ENCODE measurements at regions not wholly inside any gene's neighbourhood (a gene's known extent, or its start where the extent isn't known, plus 50 kb on each side); places are given as distances from the start of the nearest gene placed in this dataset.

GRCh38 chr4:130099105-130099504 lies 1003.2 kb downstream of the C4orf33 start:
- Histone ChIP-seq H3K4me3 (no peak overlapping the region), H3K27ac (replicated peaks in 1 of 4) (no peak overlapping the region), H3K27me3 (no peaks in the 10 kb centered on the region), H3K9me3 (no peaks in the 10 kb centered on the region), H3K36me3 (no peaks in the 10 kb centered on the region), H3K4me1 (peaks cover 0 to 17% (median 11%) of the 10 kb centered on the region in 4 donors)
- DNase-seq (ENCODE audit: extremely low spot score): no peak
- TF ChIP-seq EP300 (IDR thresholded peaks at IDR 0.05): no peak
- TF ChIP-seq POLR2AphosphoS5 (IDR thresholded peaks at IDR 0.05): no peak
- TF ChIP-seq POLR2A (IDR thresholded peaks at IDR 0.05; ENCODE audit: low read depth): no peak
- no peak for TF ChIP-seq CTCF (IDR thresholded peaks at IDR 0.05)
- intact Hi-C loops (cut with DNase I): no loop called here
- 20% methylated on average over 1 of the region's 1 CpG for WGBS

DNA sequence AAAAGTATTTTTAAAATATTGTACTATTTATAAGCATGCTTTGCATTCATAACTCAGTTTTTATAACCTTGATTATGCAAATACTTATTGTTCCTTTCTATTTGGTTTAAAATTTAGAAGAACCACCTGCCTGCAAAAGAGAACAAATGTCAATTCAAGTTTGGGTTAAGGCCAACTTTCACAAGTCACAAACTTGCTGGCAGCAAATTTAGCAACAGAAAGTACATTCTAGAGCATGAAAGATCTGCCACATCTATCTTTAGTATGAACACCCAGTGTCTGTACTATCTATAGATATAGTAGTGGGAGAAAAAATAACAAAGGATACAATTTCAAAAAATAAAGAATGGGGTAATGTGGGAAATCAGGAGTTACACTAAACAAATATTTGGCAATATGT lies 1014.2 kb downstream of the C4orf33 start:
- intact Hi-C loops (cut with DNase I): no loop called here
- H3K36me3 ChIP-seq: no peaks in the 10 kb centered on the region

GRCh38 chr4:130110770-130111169 lies 1014.8 kb downstream of the C4orf33 start:
- TF ChIP-seq POLR2AphosphoS5 (IDR thresholded peaks at IDR 0.05) (no peak), POLR2A (IDR thresholded peaks at IDR 0.05; ENCODE audit: low read depth) (no peak), CTCF (IDR thresholded peaks at IDR 0.05) (no peak), EP300 (IDR thresholded peaks at IDR 0.05) (no peak)
- Histone ChIP-seq H3K4me1 (no peaks in the 10 kb centered on the region), H3K27me3 (no peaks in the 10 kb centered on the region), H3K27ac (replicated peaks in 1 of 4) (no peak overlapping the region), H3K4me3 (no peak overlapping the region), H3K9me3 (peaks cover 0 to 4% (median 2%) of the 10 kb centered on the region in 4 donors), H3K36me3 (no peaks in the 10 kb centered on the region)
- WGBS: 30% methylated on average over 1 of the region's 1 CpG
- no peak for DNase-seq (ENCODE audit: extremely low spot score)
- intact Hi-C loops (cut with DNase I): no loop called here

More for the DNA sequence above, 1014.2 kb downstream of the C4orf33 start:
- Histone ChIP-seq H3K27ac (replicated peaks in 1 of 4) (no peak overlapping the region), H3K4me3 (no peak overlapping the region), H3K27me3 (no peaks in the 10 kb centered on the region), H3K4me1 (no peaks in the 10 kb centered on the region), H3K9me3 (peaks cover 0 to 4% (median 2%) of the 10 kb centered on the region in 4 donors)
- no peak for DNase-seq (ENCODE audit: extremely low spot score)
- no peak for TF ChIP-seq POLR2A (IDR thresholded peaks at IDR 0.05; ENCODE audit: low read depth)
- TF ChIP-seq CTCF (IDR thresholded peaks at IDR 0.05): no peak
- no peak for TF ChIP-seq EP300 (IDR thresholded peaks at IDR 0.05)
- no peak for TF ChIP-seq POLR2AphosphoS5 (IDR thresholded peaks at IDR 0.05)

DNA sequence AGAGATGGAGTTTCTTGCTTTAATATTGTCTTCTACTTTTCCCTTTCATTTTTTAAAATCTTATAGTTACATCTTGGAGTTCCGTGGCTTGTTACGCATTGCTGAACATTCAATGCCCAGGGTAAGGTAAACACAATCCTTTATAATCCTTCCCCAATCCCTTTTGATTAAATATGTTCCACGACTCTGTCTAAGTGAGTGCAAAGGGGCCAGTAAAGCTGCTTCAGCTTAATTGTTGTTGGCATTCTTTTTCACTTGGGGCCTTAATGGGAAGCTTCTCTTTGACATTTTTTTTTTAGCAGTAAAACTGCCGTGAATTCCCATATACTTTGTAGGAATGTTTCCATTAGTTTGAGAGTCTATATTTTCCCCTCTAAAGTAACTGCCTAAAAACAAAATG lies 1028.1 kb downstream of the C4orf33 start:
- TF ChIP-seq CTCF (IDR thresholded peaks at IDR 0.05) (no peak), POLR2A (IDR thresholded peaks at IDR 0.05; ENCODE audit: low read depth) (no peak), EP300 (IDR thresholded peaks at IDR 0.05) (no peak), POLR2AphosphoS5 (IDR thresholded peaks at IDR 0.05) (no peak)
- WGBS: 27% methylated on average over 4 of the region's 4 CpGs
- Histone ChIP-seq H3K4me1 (peaks cover 0 to 18% (median 4%) of the 10 kb centered on the region in 4 donors), H3K27me3 (no peaks in the 10 kb centered on the region), H3K9me3 (no peaks in the 10 kb centered on the region), H3K4me3 (no peak overlapping the region), H3K36me3 (no peaks in the 10 kb centered on the region), H3K27ac (replicated peaks in 1 of 4) (peak overlapping the region in 2 of 4 donors; percentile 5 to 33)
- intact Hi-C loops (cut with DNase I): no loop called here
- DNase-seq (ENCODE audit: extremely low spot score): no peak

GRCh38 chr4:130125467-130125866 lies 1029.5 kb downstream of the C4orf33 start:
- intact Hi-C loops (cut with DNase I): no loop called here
- H3K27ac ChIP-seq (replicated peaks in 1 of 4): no peak overlapping the region
- H3K27me3 ChIP-seq: no peaks in the 10 kb centered on the region

More at GRCh38 chr4:130125467-130125866, 1029.5 kb downstream of the C4orf33 start:
- TF ChIP-seq CTCF (IDR thresholded peaks at IDR 0.05): no peak
- no peak for TF ChIP-seq EP300 (IDR thresholded peaks at IDR 0.05)
- Histone ChIP-seq H3K9me3 (no peaks in the 10 kb centered on the region), H3K36me3 (no peaks in the 10 kb centered on the region), H3K4me1 (peaks cover 0 to 18% (median 4%) of the 10 kb centered on the region in 4 donors), H3K4me3 (no peak overlapping the region)
- 52% methylated on average over 5 of the region's 5 CpGs for WGBS
- no peak for DNase-seq (ENCODE audit: extremely low spot score)
